ENCODE measurements at regions not wholly inside any gene's neighbourhood (a gene's known extent, or its start where the extent isn't known, plus 50 kb on each side); places are given as distances from the start of the nearest gene placed in this dataset.

DNA sequence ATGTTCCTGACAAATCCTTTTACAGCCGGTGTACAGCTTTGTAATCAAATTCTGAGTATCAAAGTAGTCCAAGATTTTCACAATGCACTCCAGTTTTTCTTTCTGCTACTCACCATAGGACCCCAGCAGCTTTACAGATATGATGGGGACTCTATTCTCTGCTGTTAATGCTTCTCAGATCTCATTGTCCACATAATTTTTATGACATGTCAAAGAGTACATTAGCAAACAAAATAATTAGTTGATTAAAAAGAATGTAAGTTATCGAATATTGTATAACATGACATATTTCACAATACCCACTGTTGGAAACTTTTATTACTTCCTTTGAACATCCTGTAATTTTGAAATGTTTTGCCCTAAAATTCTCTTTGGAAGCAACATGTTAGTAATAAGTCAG is 81.4 kb upstream of the KIAA1217 start:
- Histone ChIP-seq H3K9ac (ENCODE audit: low read length) (no peak overlapping the region), H3K4me3 (replicated peaks in 1 of 2; ENCODE audit: low read depth in 1 of 2, low read length in 2 of 2) (no peak overlapping the region), H2AFZ (ENCODE audit: low read depth, low read length, poor library complexity, severe bottlenecking) (no peak overlapping the region), H3K79me2 (ENCODE audit: insufficient read depth, low read length) (no peaks in the 10 kb centered on the region), H3K9me2 (ENCODE audit: insufficient read depth) (no peaks in the 10 kb centered on the region), H3K4me1 (ENCODE audit: control insufficient read depth in 1 of 2, insufficient read depth in 2 of 2, low read length in 2 of 2) (no peaks in the 10 kb centered on the region), H4K20me1 (ENCODE audit: insufficient read depth) (no peaks in the 10 kb centered on the region), H3K9me3 (ENCODE audit: control insufficient read depth in 1 of 2, insufficient read depth in 1 of 2, low read depth in 1 of 2, low read length in 2 of 2) (no peaks in the 10 kb centered on the region), H3K27ac (ENCODE audit: low read depth, low read length) (no peak overlapping the region), H3K36me3 (ENCODE audit: control insufficient read depth in 1 of 2, insufficient read depth in 2 of 2, low read length in 2 of 2) (no peaks in the 10 kb centered on the region), H3K27me3 (ENCODE audit: insufficient read depth, low read length) (no peaks in the 10 kb centered on the region), H3K4me2 (ENCODE audit: low read length) (no peak overlapping the region)
- ChIA-PET POLR2A (no interaction called here), RAD21 (ENCODE audit: low non-redundant PET in 1 of 2, low total read pairs in 2 of 2, uncharacterized antibody in 2 of 2, unreplicated experiment in 2 of 2) (no interaction called here), CTCF (no interaction called here)
- BruUV-seq (replicated peaks): no TSS peak
- no peak for ATAC-seq
- DNase-seq (ENCODE audit: low read depth, low spot score): no peak
- intact Hi-C loops (cut with micrococcal nuclease): no loop called here
- TF ChIP-seq ZFX (IDR thresholded peaks at IDR 0.05): no peak
- no peak for TF ChIP-seq ZNF274 (IDR thresholded peaks at IDR 0.05; ENCODE audit: low read depth, low read length)
- TF ChIP-seq RAD21 (IDR thresholded peaks at IDR 0.05; ENCODE audit: low read depth): no peak
- TF ChIP-seq EZH2phosphoT487 (IDR thresholded peaks at IDR 0.05; ENCODE audit: borderline replicate concordance): no peak
- no peak for TF ChIP-seq TCF7L2 (IDR thresholded peaks at IDR 0.05; ENCODE audit: borderline replicate concordance, extremely low read depth, insufficient read depth, insufficient read length)
- no peak for TF ChIP-seq SP1 (IDR thresholded peaks at IDR 0.05; ENCODE audit: low read depth)
- no peak for TF ChIP-seq CTCF (IDR thresholded peaks at IDR 0.05 in 2 of 3, conservative IDR thresholded peaks at IDR 0.05 in 1 of 3; ENCODE audit: borderline replicate concordance in 1 of 3, insufficient read depth in 1 of 3, low read depth in 2 of 3, low read length in 2 of 3)
- no peak for TF ChIP-seq YY1 (IDR thresholded peaks at IDR 0.05; ENCODE audit: extremely low read depth, insufficient replicate concordance, low read depth, low read length)
